UCSD-AML1 (cell line): ENCODE measurements at regions not wholly inside any gene's neighbourhood (a gene's known extent, or its start where the extent isn't known, plus 50 kb on each side); places are given as distances from the start of the nearest gene placed in this dataset.
"Not testable (repeated sequence)": the region's sequence is repeated elsewhere in the genome, so short reads cannot be mapped to it uniquely, and the experiment has no call there.

Source experiments
- DNase-seq: peaks from one replicate; lab custom pipeline; 2025; ENCODE audit not compliant: unreplicated experiment; lab: John Stamatoyannopoulos, UW

DNA sequence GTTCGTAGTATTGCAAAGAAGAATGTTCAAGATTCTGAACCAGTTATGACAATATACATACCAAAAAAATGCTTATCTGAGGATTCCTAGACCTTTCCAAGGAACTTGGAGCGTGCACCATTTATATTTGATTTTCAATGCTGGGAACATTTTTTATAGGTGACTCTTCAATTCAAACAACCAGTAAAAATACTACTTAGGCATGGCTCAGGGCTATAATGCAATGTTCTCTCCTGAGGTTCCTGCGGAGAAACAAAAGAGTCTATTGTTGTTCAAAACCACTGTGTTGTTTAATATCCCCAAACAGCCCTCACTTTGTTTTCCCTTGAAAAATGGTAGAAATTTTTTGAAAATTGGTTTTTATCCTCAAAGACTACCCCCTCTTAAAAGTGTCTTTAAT is 335.7 kb upstream of the IZUMO3 start:
- no peak for DNase-seq

DNA sequence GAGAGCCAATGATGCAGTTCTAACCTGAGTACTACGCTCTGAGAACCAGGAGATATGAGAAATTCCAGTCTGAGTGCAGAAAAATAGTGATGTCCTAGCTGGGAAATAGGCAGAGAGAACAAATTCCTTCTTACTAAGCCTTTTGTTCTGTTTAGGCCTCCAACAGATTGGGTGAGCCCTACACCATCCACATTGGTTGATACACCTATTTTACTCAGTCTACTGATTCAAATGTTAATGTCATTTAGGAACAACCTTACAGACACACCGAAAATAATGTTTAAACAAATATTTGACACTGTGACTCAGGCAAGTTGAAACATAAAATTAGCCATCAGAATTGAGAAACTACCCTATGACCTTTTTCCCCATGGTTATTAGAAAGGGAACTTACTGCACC is 333.9 kb upstream of the IZUMO3 start:
- no peak for DNase-seq

DNA sequence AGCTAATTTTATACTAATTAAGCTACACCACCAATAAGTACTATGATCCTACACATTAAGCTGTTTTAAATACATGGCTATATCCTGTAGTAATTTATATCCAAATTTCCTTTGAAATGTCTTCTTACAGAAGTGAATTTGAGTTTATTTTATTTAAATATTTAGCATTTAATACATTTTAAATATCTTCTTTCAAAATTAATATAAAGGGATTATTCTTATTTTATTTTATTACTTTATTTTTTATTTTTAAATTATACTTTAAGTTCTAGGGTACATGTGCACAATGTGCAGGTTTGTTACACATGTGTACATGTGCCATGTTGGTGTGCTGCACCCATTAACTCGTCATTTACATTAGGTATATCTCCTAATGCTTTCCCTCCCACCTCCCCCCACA is 310.9 kb upstream of the IZUMO3 start:
- DNase-seq, result not testable (repeated sequence)

DNA sequence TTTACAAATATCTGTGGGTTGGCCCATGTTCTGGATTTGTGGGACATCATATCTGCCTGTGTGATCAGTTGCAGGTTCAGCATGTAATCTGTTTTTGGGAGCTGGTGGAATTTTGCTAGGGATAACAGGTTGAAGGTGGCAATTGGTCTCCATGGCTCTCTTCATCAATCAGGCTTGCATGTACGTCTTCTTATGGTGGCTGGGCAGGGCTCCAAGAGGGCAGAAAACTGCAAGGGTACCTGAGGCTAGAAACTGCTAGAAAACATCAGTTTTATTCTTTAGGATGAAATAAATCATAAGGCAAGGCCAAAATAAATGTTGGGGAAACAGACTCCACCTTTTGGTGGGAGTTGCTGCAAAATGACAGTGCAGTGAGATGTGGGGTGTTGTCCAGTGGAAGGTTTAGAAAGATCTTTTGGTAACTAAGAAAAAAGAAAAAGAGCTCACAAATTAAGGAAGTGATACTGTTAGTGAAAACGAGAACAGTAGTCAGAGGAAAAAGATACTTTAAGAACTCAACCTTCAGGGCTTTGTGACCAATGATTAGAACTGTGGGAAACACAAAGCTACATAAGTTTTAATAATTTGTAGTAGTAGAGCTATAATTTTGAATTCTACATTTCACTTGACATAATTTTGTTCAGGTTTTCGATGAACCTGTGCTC is 300.7 kb upstream of the IZUMO3 start:
- no peak for DNase-seq

DNA sequence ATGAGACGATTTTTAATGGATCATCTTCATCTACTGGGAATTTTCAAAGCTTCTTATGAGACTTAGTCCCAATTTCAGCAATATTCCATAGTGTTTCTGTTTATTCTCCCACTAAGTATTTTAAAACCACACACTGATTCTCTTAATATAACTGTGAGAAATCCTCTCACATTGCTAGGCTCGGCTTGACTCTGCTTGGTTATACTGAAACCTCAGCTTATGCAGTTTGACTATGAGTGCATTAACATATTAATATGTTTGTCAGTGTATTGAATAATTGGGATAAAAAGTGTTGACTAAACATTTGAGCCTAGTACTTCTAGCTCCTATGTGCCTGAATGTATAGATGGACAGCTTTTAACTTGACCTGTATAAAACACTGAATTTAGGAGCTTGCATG is 298.5 kb upstream of the IZUMO3 start:
- DNase-seq, result no peak

DNA sequence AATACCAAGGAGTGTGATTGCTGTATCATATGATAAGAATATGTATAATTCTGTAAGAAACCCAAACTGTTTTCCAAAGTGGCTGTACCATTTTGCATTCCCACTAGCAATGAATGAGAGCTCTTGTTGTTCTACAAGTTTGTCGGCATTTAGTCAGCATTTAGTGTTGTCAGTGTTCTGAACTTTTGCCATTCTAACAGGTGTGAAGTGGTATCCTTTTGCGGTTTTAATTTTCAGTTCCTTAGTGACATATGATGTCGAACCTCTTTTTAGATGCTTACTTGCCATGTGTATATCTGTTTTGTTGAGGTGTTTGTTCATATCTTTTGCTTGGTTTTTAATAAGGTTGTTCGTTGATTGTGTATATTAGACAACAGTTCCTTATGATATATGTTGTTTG is 296.3 kb upstream of the IZUMO3 start:
- DNase-seq, result no peak

DNA sequence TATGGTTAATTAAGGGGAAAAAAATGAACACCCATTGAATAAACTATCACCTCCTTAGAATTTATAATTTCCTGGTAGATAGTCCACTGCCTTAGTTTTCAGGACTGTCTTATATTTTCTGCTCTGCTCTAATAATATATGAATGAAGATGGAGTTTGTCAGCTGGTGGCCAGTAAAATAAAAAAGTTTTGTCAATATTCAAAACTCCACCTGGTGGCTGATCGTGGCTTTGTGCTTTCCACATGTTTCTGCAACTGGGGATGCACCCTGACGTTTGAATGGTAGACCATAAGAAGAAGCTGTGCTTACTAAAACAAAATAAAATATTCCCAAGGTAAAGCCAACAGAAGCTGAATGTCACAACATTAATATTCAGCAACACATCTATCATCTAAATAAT is 286.6 kb upstream of the IZUMO3 start:
- DNase-seq, result no peak

DNA sequence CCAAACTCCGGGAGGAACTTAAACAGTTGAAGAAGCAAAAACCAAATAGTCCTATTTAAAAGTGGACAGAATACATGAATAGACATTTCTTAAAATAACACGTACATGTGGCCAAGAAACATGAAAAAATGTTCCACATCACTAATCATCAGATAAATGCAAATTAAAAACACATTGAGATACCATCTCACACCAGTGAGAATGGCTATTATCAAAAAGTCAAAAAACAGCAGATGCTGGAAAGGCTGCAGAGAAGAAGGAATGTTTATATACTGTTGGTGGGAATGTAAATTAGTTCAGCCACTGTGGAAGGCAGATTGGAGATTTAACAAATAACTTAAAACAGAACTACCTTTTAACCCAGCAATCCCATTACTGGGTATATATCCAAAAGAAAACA is 283.0 kb upstream of the IZUMO3 start:
- DNase-seq, result no peak

DNA sequence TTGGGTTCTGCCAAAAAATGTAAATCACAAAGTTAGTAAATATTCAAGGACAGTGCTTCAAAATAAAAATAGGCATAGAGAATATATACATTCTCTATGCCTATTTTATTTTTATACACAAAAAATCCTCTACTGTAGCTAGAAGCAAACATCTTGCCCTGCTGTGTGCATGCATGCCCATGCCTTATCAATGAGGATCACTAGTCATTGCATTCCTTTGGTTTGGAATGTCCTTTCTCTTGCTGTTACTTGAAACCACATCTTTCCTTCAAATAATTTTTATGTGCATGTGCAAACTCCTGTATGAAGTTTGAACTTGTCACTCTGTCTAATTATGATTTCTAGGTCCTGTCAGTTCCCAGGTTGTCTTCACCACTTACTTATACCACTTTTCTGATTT is 278.9 kb upstream of the IZUMO3 start:
- no peak for DNase-seq

DNA sequence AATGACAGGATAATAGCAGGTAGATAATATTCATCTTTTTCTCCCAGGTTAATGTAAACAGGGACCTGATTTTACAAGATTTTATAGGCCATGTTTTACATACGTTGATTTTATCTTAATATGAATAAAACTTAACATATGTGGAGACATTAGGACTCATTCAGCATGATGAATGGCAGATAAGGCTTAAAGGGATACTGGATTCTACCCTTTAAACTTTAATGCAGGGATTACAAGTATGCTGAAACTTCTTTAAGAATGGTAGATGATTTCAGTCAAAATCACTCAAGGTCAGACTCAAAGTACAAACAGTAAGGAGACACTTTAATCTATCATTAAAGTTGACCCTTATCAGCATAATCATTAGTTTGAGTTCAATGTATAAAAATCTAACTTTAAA is 274.5 kb upstream of the IZUMO3 start:
- no peak for DNase-seq

DNA sequence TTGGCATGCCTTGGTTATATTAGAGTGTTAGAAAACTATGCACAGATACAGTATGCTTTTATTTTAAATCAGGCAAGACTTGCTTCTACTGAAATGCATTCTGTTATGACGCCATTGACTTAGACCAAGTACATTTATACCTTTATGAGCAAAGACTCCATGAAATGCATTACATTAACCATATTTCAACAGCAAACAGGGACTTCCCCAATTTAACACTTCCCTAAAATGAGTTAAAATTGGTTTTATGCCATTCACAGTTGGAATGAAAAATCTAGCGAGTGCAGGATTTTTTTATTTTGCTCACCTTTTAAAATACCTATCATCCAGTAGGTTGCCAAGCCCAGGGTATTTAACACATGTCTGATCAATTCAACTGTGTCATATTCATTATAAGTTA is 272.1 kb upstream of the IZUMO3 start:
- DNase-seq, result no peak

DNA sequence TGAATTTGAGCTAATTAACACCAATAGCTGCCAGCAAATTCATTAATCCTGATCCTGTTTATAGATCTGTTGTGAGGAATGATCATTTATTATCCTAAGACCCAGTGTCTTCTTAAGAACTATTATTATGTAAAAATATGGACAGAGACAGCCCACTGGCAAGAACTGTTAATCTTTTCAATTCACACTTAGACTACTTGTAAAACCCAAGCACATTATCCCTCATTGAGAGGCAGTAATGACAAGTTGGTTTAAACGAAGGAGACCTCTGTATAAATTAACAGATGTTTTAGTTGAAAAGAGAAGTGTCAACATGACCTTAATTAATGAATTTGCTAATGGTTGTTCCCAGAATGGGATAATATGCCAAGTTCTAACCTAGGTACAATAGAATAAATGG is 270.3 kb upstream of the IZUMO3 start:
- DNase-seq, result no peak

DNA sequence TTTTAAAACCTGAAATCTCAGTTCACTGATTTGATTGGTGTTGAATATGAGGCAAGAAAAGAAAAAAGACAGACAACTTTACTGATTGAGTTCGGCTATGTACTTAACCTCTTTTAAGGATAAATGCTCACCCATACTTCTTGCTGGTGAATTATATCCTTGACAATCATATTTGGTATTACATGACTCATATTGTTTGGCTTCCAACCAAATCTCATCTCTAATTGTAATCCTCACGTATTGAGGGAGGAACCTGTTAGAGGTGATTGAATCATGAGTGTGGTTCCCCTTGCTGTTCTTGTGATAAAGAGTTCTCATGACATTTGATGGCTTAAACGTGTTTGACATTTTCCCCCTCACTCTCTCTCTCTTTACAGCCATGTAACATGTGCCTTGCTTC is 255.6 kb upstream of the IZUMO3 start:
- DNase-seq, result no peak

DNA sequence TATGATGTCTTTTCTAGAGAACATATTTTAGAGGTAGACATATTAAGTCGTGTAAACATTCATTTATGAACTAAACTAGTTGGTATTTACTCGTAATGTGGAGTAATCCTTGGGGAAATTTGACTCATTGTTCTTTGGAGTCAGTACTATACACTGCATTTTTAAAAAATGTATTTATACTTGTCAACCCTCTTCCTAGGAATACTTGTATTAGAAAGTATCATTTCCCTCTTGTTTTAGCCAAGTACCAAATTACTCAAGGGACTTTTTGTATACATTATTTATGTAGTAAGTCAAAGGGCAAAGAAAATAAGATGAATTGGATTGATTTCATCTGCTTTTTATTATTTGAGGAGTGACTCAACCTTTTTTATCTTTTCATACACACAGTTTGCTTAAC is 248.1 kb upstream of the IZUMO3 start:
- no peak for DNase-seq

DNA sequence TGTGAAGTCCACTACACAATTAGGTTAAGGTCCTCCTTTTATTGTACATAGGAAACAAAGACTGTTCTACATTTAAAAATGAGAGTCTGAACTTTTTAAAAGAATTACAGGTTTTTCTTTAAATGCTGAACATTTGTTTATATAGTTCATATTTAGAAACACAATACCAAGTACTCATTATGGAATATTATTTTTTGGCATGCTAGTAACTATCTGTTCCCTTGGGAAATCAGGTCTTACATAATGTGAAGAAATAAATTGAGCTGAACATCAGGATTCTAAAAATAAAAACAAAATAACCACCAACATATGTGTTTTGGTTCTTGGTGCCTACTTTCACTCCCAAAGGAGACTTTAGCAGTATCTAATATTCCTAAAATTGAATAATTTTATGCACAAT is 230.5 kb upstream of the IZUMO3 start:
- DNase-seq, result no peak

DNA sequence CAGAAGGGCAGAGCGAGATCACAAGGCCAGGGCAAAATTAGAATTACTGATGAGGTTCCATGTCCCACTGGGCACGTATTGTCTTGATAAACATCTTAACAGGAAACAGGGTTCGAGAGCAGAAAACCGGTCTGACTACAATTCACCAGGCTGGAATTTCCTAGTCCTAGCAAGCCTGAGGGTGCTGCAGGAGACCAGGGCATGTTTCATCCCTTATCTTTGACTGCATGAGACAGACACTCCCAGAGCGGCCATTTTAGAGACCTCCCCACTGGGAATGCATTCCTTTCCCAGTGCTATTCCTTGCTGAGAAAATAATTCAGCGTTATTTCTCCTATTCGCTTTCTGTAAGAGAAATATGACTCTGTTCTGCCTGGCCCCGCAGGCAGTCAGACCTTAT is 228.5 kb upstream of the IZUMO3 start:
- not testable (repeated sequence) for DNase-seq

DNA sequence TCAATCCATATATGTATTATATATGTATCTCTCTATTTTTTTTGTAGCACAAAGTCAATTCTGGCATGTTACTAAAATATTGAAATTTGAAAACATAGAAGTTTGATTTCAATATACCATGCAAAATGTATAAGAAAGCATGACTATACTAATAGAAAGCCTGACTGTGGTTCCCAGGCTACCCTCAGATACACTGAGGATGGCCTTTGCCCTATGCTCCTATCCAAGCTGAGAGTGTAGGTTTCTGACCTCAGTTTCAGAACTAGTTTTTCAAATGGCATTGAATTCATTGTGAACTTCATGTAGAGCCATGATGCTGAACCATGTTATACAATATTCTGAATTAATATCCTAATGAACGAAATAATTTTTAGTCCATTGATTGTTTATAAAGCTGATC is 220.4 kb upstream of the IZUMO3 start:
- DNase-seq, result no peak

DNA sequence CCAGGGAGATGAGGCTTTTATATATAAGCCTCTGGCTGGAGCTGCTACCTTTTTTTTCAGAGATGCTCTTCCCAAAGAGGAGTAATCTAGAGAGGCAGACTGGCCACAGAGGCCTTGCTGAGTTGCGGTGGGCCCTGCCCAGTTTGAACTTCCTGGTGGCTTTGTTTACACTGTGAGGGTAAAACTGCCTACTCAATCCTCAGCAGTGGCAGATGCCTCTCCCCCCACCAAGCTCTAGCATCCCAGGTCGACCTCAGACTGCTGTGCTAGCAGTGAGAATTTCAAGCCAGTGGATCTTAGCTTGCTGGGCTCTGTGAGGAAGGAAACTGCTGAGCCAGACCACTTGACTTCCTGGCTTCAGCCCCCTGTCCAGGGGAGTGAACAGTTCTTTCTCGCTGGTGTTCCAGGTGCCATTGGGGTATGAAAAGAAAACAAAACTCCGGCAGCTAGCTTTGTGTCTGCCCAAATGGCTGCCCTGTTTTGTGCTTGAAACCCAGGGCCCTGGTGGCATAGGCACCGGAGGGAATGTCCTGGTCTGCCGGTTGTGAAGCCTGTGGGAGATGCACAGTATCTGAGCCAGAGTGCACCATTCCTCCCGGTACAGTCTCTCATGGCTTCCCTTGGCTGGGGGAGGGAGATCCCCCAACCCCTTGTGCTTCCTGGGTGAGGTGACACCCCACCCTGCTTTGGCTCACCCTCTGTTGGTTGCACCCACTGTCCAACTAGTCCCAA is 219.5 kb upstream of the IZUMO3 start:
- no peak for DNase-seq

DNA sequence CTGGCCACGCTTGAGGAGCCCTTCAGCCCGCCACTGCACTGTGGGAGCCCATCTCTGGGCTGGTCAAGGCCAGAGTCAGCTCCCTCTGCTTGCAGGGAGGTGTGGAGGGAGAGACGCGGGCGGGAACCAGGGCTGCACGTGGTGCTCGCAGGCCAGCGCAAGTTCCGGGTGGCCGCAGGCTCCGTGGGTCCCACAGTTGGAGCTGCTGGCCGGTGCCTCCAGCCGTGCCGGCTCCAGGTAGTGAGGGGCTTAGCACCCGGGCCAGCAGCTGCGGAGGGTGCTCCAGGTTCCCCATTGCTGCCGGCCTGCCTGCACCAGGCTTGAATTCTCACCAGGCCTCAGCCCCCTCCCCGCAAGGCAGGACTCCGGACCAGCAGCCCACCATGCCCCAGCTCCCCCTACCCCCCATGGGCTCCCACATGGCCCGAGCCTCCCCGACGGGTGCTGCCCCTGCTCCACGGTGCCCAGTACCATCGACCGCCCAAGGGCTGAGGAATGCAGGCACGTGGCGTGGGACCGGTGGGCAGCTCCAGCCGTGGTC is 192.8 kb upstream of the IZUMO3 start:
- DNase-seq, result no peak

DNA sequence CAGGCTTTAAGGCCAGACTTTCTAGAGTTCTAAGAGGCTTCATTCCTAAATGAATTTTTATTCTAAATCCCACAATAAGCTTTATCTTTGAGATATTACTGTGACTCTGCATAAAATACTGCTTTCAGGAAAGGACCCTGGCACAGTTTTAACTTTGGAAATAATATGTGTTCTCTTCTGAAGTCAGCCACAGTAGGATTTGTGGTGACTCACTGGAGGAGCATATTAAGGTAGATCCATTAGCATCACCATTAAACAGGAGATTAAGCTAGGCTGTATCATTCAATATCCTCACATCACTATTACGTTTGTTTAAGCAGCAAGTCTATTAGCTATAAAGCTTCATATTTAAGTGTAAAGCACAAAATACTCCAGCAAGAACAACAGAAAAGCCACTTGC is 186.1 kb upstream of the IZUMO3 start:
- DNase-seq, result no peak

DNA sequence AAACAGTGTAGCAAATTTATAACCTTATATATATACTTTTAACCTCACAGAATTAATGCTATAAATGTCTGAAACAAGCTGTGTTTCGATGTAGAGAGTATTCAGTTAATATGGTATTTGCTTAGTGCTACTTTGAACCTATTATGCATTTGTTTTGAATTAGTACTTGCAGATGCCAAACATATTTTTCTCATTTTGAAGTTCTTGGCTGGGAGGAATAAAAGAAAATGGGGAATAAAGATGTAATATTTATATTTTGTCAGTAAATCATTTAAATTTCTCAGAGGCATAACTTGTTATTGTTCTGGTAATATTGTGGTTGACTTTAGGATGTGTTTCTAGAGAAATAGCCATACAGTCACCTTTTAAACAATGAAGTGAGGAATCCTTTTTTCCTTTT is 175.9 kb upstream of the IZUMO3 start:
- no peak for DNase-seq

DNA sequence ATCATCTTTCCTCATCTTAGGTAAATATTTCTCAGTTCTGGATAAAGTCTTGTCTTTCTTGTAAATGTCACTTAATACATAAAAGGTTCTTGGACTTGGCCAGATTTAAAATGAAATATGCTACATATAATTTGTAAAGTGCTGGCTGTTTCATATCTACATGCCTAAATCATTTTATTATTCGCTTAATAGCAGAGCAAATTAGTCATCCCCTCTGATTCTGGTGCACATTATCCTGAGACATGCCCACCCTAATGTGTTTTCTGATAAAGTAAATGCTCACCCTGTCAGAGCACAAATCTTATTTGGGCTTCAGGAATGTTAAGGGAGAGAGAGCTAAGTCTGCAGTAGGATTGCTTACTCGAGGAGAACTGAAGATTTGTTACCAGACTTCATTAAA is 166.5 kb upstream of the IZUMO3 start:
- no peak for DNase-seq

DNA sequence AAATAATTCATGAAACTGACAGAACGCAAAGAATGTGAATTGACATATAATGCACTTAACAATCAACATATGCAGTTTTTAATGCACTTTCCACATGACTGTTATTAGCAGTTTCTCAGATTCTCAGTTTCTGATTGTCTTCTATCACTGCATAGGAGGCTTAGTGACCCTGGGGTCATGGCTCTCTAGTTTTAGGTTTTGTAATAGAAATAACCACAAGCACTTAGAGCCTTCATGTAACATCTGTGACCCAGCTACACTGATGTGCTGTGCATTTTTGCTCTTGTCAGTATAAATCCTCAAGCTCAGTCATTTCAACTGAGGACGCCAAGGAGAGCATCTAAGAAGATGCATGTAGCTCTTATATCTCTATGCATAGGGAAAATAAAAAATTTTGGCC is 163.1 kb upstream of the IZUMO3 start:
- no peak for DNase-seq
